Smooth muscle cell (in vitro differentiated cells): ENCODE measurements at regions not wholly inside any gene's neighbourhood (a gene's known extent, or its start where the extent isn't known, plus 50 kb on each side); places are given as distances from the start of the nearest gene placed in this dataset.
"Not testable (repeated sequence)": the region's sequence is repeated elsewhere in the genome, so short reads cannot be mapped to it uniquely, and the experiment has no call there.

Experiments
- DNase-seq: peaks from one replicate; lab custom pipeline; 2025; ENCODE audit not compliant: unreplicated experiment; lab: John Stamatoyannopoulos, UW
- H2AFZ ChIP-seq: fragments of 200-600 bp; sonication (generic); 2 replicates; pipeline ENCODE4 v1.6.0; 2016; ENCODE audit warnings: antibody characterized with exemption, low read depth, mild to moderate bottlenecking
- H3F3A ChIP-seq: fragments of 200-600 bp; sonication (generic); 2 replicates; pipeline ENCODE4 v1.6.0; 2017; ENCODE audit warnings: antibody characterized with exemption, low read depth
- H3K27ac ChIP-seq: fragments of 200-600 bp; sonication (generic); 2 replicates; pipeline ENCODE4 v1.5.1; 2016; ENCODE audit warnings: low read depth, mild to moderate bottlenecking
- H3K27me3 ChIP-seq: fragments of 200-600 bp; sonication (generic); 2 replicates; pipeline ENCODE4 v1.6.1; 2016; ENCODE audit warnings: low read depth, mild to moderate bottlenecking
- H3K36me3 ChIP-seq: fragments of 200-600 bp; sonication (generic); 2 replicates; pipeline ENCODE4 v1.5.1; 2016; ENCODE audit warnings: low read depth
- H3K4me1 ChIP-seq: fragments of 200-600 bp; sonication (generic); 2 replicates; pipeline ENCODE4 v1.5.1; 2016; ENCODE audit warnings: low read depth
- H3K4me2 ChIP-seq: fragments of 200-600 bp; sonication (generic); 2 replicates; pipeline ENCODE4 v1.6.0; 2016; ENCODE audit warnings: mild to moderate bottlenecking
- H3K4me3 ChIP-seq: fragments of 200-600 bp; sonication (generic); 2 replicates; pipeline ENCODE4 v1.5.1; 2016; ENCODE audit warnings: mild to moderate bottlenecking
- H3K79me2 ChIP-seq: fragments of 200-600 bp; sonication (generic); 2 replicates; pipeline ENCODE4 v1.6.0; 2016; ENCODE audit warnings: low read depth, mild to moderate bottlenecking
- H3K9ac ChIP-seq: fragments of 200-600 bp; sonication (generic); 2 replicates; pipeline ENCODE4 v1.6.0; 2016; ENCODE audit warnings: low read depth
- H3K9me3 ChIP-seq: fragments of 200-600 bp; sonication (generic); replicated peaks from 2 replicates; pipeline ENCODE4 v1.5.1; 2016; ENCODE audit warnings: low read depth
- H4K20me1 ChIP-seq: fragments of 200-600 bp; sonication (generic); 2 replicates; pipeline ENCODE4 v1.6.0; 2016; ENCODE audit warnings: low read depth
- CTCF ChIP-seq: fragments of 200-600 bp; sonication (generic); IDR thresholded peaks from 2 replicates; pipeline ENCODE4 v1.5.1; 2017; ENCODE audit warnings: borderline replicate concordance, mild to moderate bottlenecking, antibody characterized with exemption; ENCODE audit not compliant: insufficient read depth, poor library complexity, severe bottlenecking
- WGBS: methylation state at CpG from one replicate; pipeline ENCODE4 v1.1.7; 2016; ENCODE audit warnings: low lambda C conversion rate; 5-methylcytosine and 5-hydroxymethylcytosine counted together

GRCh38 chr1:108327534-108328466 is 83.9 kb upstream of the NBPF4 start:
- Histone ChIP-seq H3K4me2 (no peak overlapping the region), H2AFZ (no peak overlapping the region), H3K9me3 (no peaks in the 10 kb centered on the region), H3K4me3 (no peak overlapping the region), H3F3A (no peaks in the 10 kb centered on the region), H4K20me1 (no peaks in the 10 kb centered on the region), H3K9ac (no peak overlapping the region), H3K27me3 (no peaks in the 10 kb centered on the region), H3K36me3 (no peaks in the 10 kb centered on the region), H3K4me1 (no peaks in the 10 kb centered on the region), H3K79me2 (no peaks in the 10 kb centered on the region), H3K27ac (no peak overlapping the region)
- DNase-seq = no peak
- 81% methylated on average over 4 of the region's 4 CpGs for WGBS
- TF ChIP-seq CTCF = no peak

- no peak overlapping the region for H3K27ac ChIP-seq
- no peak overlapping the region for H3K4me3 ChIP-seq
- H4K20me1 ChIP-seq = no peaks in the 10 kb centered on the region
- H2AFZ ChIP-seq = no peak overlapping the region
- no peaks in the 10 kb centered on the region for H3F3A ChIP-seq
- no peak overlapping the region for H3K9ac ChIP-seq
- no peaks in the 10 kb centered on the region for H3K27me3 ChIP-seq
- H3K36me3 ChIP-seq = no peaks in the 10 kb centered on the region
- no peaks in the 10 kb centered on the region for H3K79me2 ChIP-seq
- no peaks in the 10 kb centered on the region for H3K9me3 ChIP-seq
- H3K4me1 ChIP-seq = no peaks in the 10 kb centered on the region
- WGBS = 87% methylated on average over 6 of the region's 6 CpGs
- no peak for DNase-seq
- no peak for TF ChIP-seq CTCF
- H3K4me2 ChIP-seq = no peak overlapping the region
Measured at GRCh38 chr1:108345776-108346531, 102.1 kb upstream of the NBPF4 start.

GRCh38 chr1:108357802-108358201 is 92.3 kb upstream of the NBPF6 start:
- H3F3A ChIP-seq = no peaks in the 10 kb centered on the region
- WGBS = 56% methylated on average over 2 of the region's 2 CpGs

GRCh38 chr1:108380059-108380832 is 69.9 kb upstream of the NBPF6 start:
- WGBS = no CpG with 5 or more reads among the region's 3 CpGs
- H3K27me3 ChIP-seq, H3K36me3 ChIP-seq, H3K4me3 ChIP-seq, H3K27ac ChIP-seq, H3K79me2 ChIP-seq, H3K4me2 ChIP-seq, H3F3A ChIP-seq, H3K4me1 ChIP-seq, H4K20me1 ChIP-seq, H3K9me3 ChIP-seq, H2AFZ ChIP-seq, DNase-seq, H3K9ac ChIP-seq: not testable (repeated sequence)

More at GRCh38 chr1:108357802-108358201, 92.3 kb upstream of the NBPF6 start:
- no peak overlapping the region for H3K4me2 ChIP-seq
- H3K36me3 ChIP-seq = no peaks in the 10 kb centered on the region
- no peak for TF ChIP-seq CTCF
- no peak overlapping the region for H3K27ac ChIP-seq
- H3K9me3 ChIP-seq = no peaks in the 10 kb centered on the region
- no peak overlapping the region for H3K9ac ChIP-seq
- H3K27me3 ChIP-seq = no peaks in the 10 kb centered on the region
- no peak for DNase-seq
- no peaks in the 10 kb centered on the region for H4K20me1 ChIP-seq
- no peak overlapping the region for H2AFZ ChIP-seq
- H3K4me1 ChIP-seq = no peaks in the 10 kb centered on the region
- no peak overlapping the region for H3K4me3 ChIP-seq
- H3K79me2 ChIP-seq = no peaks in the 10 kb centered on the region
